ENCODE measurements at regions not wholly inside any gene's neighbourhood (a gene's known extent, or its start where the extent isn't known, plus 50 kb on each side); places are given as distances from the start of the nearest gene placed in this dataset.
"Not testable (repeated sequence)": the region's sequence is repeated elsewhere in the genome, so short reads cannot be mapped to it uniquely, and the experiment has no call there.

- Histone ChIP-seq H3K4me1 (ENCODE audit: control insufficient read depth, insufficient read depth, low read length) (no peaks in the 10 kb centered on the region), H3K27me3 (ENCODE audit: control insufficient read depth, insufficient read depth, low read length) (peaks cover 3% of the 10 kb centered on the region), H3K27ac (ENCODE audit: low read length) (no peak overlapping the region), H3K9me3 (replicated peaks; ENCODE audit: control insufficient read depth, low read depth, low read length) (no peaks in the 10 kb centered on the region), H3K36me3 (ENCODE audit: control insufficient read depth, insufficient read depth, low read length) (no peaks in the 10 kb centered on the region), H3K4me3 (ENCODE audit: low read length) (no peak overlapping the region)
- WGBS (ENCODE audit: insufficient coverage), result 79% methylated on average over 2 of the region's 5 CpGs
- no peak for DNase-seq
These were observed 133.7 kb upstream of the EEF2KMT start for GRCh38 chr16:5231246-5231759.

DNA sequence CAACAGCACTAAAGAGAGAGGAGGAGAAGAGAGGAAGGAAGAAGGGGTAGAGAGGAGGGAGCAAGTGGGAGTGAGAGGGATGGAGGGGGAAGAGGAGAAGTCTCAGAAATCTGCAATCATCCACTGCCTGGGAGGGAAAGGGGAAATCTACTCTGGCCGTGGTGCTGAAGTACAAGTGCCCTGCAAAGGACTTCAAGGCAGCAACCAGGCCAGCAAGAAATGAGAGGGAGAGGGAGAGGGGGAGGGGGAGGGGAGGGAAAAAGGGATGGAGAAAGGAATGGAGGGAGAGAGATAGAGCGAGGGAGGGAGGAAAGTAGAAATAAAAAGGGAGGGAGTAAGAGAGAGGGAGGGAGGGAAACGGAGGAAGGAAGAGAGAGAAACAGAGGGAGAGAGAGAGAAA, 130.8 kb upstream of the EEF2KMT start:
- no peak overlapping the region for H3K4me3 ChIP-seq (ENCODE audit: low read length)
- H3K27me3 ChIP-seq (ENCODE audit: control insufficient read depth, insufficient read depth, low read length), result peaks cover 3% of the 10 kb centered on the region
- DNase-seq, result no peak
- H3K27ac ChIP-seq (ENCODE audit: low read length), result no peak overlapping the region
- no peaks in the 10 kb centered on the region for H3K36me3 ChIP-seq (ENCODE audit: control insufficient read depth, insufficient read depth, low read length)
- no peaks in the 10 kb centered on the region for H3K9me3 ChIP-seq (replicated peaks; ENCODE audit: control insufficient read depth, low read depth, low read length)
- 21% methylated on average over 3 of the region's 3 CpGs for WGBS (ENCODE audit: insufficient coverage)
- H3K4me1 ChIP-seq (ENCODE audit: control insufficient read depth, insufficient read depth, low read length), result no peaks in the 10 kb centered on the region

DNA sequence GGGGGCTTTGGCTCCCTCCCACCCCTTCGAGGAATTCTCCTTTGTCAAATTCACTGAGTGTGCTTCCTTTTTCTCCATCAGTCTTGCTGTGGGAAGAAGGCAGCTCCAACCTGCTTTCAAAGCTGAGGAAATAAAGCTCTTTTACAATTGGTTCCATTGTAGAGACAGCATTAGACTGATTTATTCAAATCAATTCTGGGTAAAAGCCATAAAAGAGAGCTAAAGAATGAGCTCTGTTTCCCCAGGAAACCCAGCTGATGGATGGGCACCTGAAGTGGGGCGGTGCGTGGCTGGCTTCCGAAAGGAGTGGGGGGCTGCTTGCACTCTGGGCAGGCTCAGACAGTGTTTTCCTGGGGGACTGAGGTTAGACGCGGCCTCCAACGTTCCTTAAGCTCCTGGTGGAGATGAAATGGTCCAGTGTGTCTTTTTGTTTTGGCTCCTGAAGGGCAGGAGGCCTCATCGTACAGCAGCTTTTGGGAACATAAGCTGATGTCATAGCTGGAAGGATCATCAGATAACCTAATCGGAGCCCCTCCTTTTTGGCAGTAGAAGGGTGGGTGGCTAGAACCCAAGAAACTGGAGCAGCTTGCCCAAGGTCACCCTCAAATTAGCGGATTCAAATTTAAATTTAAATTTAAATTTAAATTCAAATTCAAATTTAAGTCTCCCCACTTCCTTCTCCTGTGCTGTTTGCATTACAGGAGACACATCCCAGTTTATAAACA, 128.5 kb upstream of the EEF2KMT start:
- 49% methylated on average over 8 of the region's 10 CpGs for WGBS (ENCODE audit: insufficient coverage)
- H3K27ac ChIP-seq (ENCODE audit: low read length), result no peak overlapping the region

GRCh38 chr16:5222761-5223160, 125.2 kb upstream of the EEF2KMT start:
- no peak overlapping the region for H3K27ac ChIP-seq (ENCODE audit: low read length)
- H3K9me3 ChIP-seq (replicated peaks; ENCODE audit: control insufficient read depth, low read depth, low read length), result no peaks in the 10 kb centered on the region
- no peaks in the 10 kb centered on the region for H3K4me1 ChIP-seq (ENCODE audit: control insufficient read depth, insufficient read depth, low read length)
- WGBS (ENCODE audit: insufficient coverage), result no CpG with 5 or more reads among the region's 4 CpGs
- no peaks in the 10 kb centered on the region for H3K27me3 ChIP-seq (ENCODE audit: control insufficient read depth, insufficient read depth, low read length)
- DNase-seq, result no peak
- no peaks in the 10 kb centered on the region for H3K36me3 ChIP-seq (ENCODE audit: control insufficient read depth, insufficient read depth, low read length)
- H3K4me3 ChIP-seq (ENCODE audit: low read length), result no peak overlapping the region

More for the DNA sequence above, 128.5 kb upstream of the EEF2KMT start:
- DNase-seq, result no peak
- H3K9me3 ChIP-seq (replicated peaks; ENCODE audit: control insufficient read depth, low read depth, low read length), result no peaks in the 10 kb centered on the region
- no peaks in the 10 kb centered on the region for H3K36me3 ChIP-seq (ENCODE audit: control insufficient read depth, insufficient read depth, low read length)
- no peak overlapping the region for H3K4me3 ChIP-seq (ENCODE audit: low read length)
- no peaks in the 10 kb centered on the region for H3K4me1 ChIP-seq (ENCODE audit: control insufficient read depth, insufficient read depth, low read length)
- peaks cover 3% of the 10 kb centered on the region for H3K27me3 ChIP-seq (ENCODE audit: control insufficient read depth, insufficient read depth, low read length)

GRCh38 chr16:5221831-5222230, 124.2 kb upstream of the EEF2KMT start:
- not testable (repeated sequence) for H3K27me3 ChIP-seq (ENCODE audit: control insufficient read depth, insufficient read depth, low read length); H3K4me1 ChIP-seq (ENCODE audit: control insufficient read depth, insufficient read depth, low read length); DNase-seq; H3K36me3 ChIP-seq (ENCODE audit: control insufficient read depth, insufficient read depth, low read length); H3K9me3 ChIP-seq (replicated peaks; ENCODE audit: control insufficient read depth, low read depth, low read length); H3K27ac ChIP-seq (ENCODE audit: low read length); H3K4me3 ChIP-seq (ENCODE audit: low read length)
- WGBS (ENCODE audit: insufficient coverage), result 93% methylated on average over 8 of the region's 20 CpGs

DNA sequence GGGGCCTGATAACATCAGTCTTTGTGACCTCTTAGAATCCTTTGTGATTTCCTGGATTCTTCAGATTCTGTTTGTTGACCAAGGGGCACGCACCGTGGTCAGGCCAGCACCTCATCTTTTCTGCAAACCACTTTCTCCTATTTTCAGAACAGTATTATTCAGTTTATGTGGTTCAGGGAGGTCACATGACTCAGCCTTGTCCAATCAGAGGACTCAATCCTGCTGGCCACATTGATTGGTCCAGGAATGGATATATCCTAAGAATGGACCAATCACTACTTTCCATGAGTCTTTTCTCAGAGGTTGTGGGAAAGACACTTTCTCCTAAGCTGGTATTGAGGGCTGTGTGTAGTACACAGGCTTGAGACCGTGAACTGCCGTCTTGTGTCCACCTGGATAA, 123.1 kb upstream of the EEF2KMT start:
- WGBS (ENCODE audit: insufficient coverage), result 100% methylated on average over 2 of the region's 4 CpGs
- Histone ChIP-seq H3K4me1 (ENCODE audit: control insufficient read depth, insufficient read depth, low read length) (peaks cover 17% of the 10 kb centered on the region), H3K27ac (ENCODE audit: low read length) (no peak overlapping the region), H3K36me3 (ENCODE audit: control insufficient read depth, insufficient read depth, low read length) (no peaks in the 10 kb centered on the region), H3K9me3 (replicated peaks; ENCODE audit: control insufficient read depth, low read depth, low read length) (no peaks in the 10 kb centered on the region), H3K27me3 (ENCODE audit: control insufficient read depth, insufficient read depth, low read length) (no peaks in the 10 kb centered on the region), H3K4me3 (ENCODE audit: low read length) (no peak overlapping the region)
- no peak for DNase-seq

- peak; percentile 65 for DNase-seq
- peak overlapping the region; percentile 55 for H3K27ac ChIP-seq (ENCODE audit: low read length)
These were observed 119.0 kb upstream of the EEF2KMT start for GRCh38 chr16:5216441-5217080.

GRCh38 chr16:5215901-5216300, 118.3 kb upstream of the EEF2KMT start:
- Histone ChIP-seq H3K27ac (ENCODE audit: low read length) (peak overlapping the region; percentile 55), H3K4me1 (ENCODE audit: control insufficient read depth, insufficient read depth, low read length) (peaks cover 27% of the 10 kb centered on the region), H3K4me3 (ENCODE audit: low read length) (no peak overlapping the region), H3K27me3 (ENCODE audit: control insufficient read depth, insufficient read depth, low read length) (no peaks in the 10 kb centered on the region), H3K9me3 (replicated peaks; ENCODE audit: control insufficient read depth, low read depth, low read length) (peaks cover 3% of the 10 kb centered on the region), H3K36me3 (ENCODE audit: control insufficient read depth, insufficient read depth, low read length) (no peaks in the 10 kb centered on the region)
- peak; percentile 66 for DNase-seq
- no CpG with 5 or more reads among the region's 2 CpGs for WGBS (ENCODE audit: insufficient coverage)

More at GRCh38 chr16:5216441-5217080, 119.0 kb upstream of the EEF2KMT start:
- WGBS (ENCODE audit: insufficient coverage), result 56% methylated on average over 3 of the region's 4 CpGs
- Histone ChIP-seq H3K36me3 (ENCODE audit: control insufficient read depth, insufficient read depth, low read length) (no peaks in the 10 kb centered on the region), H3K4me1 (ENCODE audit: control insufficient read depth, insufficient read depth, low read length) (peaks cover 27% of the 10 kb centered on the region), H3K27me3 (ENCODE audit: control insufficient read depth, insufficient read depth, low read length) (no peaks in the 10 kb centered on the region), H3K9me3 (replicated peaks; ENCODE audit: control insufficient read depth, low read depth, low read length) (peaks cover 3% of the 10 kb centered on the region), H3K4me3 (ENCODE audit: low read length) (no peak overlapping the region)

DNA sequence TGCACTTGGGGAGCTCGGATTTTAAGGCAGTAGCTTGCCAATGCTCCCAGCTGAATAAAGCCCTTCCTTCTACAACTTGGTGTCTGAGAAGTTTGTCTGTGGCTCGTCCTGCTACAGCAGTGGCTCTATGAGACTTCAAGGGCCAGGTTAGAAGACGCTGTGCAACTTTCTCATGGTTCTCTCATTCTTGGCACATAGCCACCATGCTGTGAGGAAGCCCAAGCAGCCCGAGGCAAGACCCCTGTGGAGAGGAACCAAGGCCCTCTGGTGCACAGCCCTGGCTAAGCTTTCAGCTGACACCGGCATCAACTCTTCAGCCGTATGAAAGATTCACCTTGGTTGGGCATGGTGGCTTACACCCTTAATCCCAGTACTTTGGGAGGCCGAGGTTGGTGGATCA, 116.9 kb upstream of the EEF2KMT start:
- Histone ChIP-seq H3K4me1 (ENCODE audit: control insufficient read depth, insufficient read depth, low read length) (peaks cover 27% of the 10 kb centered on the region), H3K36me3 (ENCODE audit: control insufficient read depth, insufficient read depth, low read length) (no peaks in the 10 kb centered on the region), H3K27me3 (ENCODE audit: control insufficient read depth, insufficient read depth, low read length) (no peaks in the 10 kb centered on the region), H3K27ac (ENCODE audit: low read length) (no peak overlapping the region), H3K9me3 (replicated peaks; ENCODE audit: control insufficient read depth, low read depth, low read length) (peaks cover 3% of the 10 kb centered on the region), H3K4me3 (ENCODE audit: low read length) (no peak overlapping the region)
- 80% methylated on average over 6 of the region's 7 CpGs for WGBS (ENCODE audit: insufficient coverage)
- DNase-seq, result no peak

- not testable (repeated sequence) for H3K4me3 ChIP-seq (ENCODE audit: low read length)
- peak; percentile 25 for DNase-seq
These were observed 114.9 kb upstream of the EEF2KMT start for GRCh38 chr16:5212501-5212900.

More at GRCh38 chr16:5212501-5212900, 114.9 kb upstream of the EEF2KMT start:
- WGBS (ENCODE audit: insufficient coverage), result 0% methylated on average over 3 of the region's 5 CpGs
- H3K4me1 ChIP-seq (ENCODE audit: control insufficient read depth, insufficient read depth, low read length), result peaks cover 27% of the 10 kb centered on the region
- not testable (repeated sequence) for H3K36me3 ChIP-seq (ENCODE audit: control insufficient read depth, insufficient read depth, low read length); H3K27me3 ChIP-seq (ENCODE audit: control insufficient read depth, insufficient read depth, low read length); H3K9me3 ChIP-seq (replicated peaks; ENCODE audit: control insufficient read depth, low read depth, low read length); H3K27ac ChIP-seq (ENCODE audit: low read length)
